Activated naive CD4-positive, alpha-beta T cell treated with anti-CD3 and anti-CD28 coated beads, Interleukin-2, amount 10 ng/mL, durations not matched to agents 7 days and 5 days (primary cell): ENCODE measurements at regions not wholly inside any gene's neighbourhood (a gene's known extent, or its start where the extent isn't known, plus 50 kb on each side); places are given as distances from the start of the nearest gene placed in this dataset.
"Not testable (repeated sequence)": the region's sequence is repeated elsewhere in the genome, so short reads cannot be mapped to it uniquely, and the experiment has no call there.

Experiments used
- CTCF ChIA-PET: fragments of 350-600 bp; sonication (Branson Sonifier 250); formaldehyde crosslinking; loops from one replicate; lab custom pipeline; 2021; ENCODE audit warnings: antibody characterized with exemption; lab: Charles Lee
- DNase-seq: peaks from one replicate; pipeline ENCODE4 v3.0.0-alpha.2; 2020
- H3K27ac Mint-ChIP-seq: one replicate; pipeline ENCODE4 v1.8.0; 2021; ENCODE audit warnings: mild to moderate bottlenecking, moderate library complexity, mixed read lengths
- H3K27me3 Mint-ChIP-seq: one replicate; pipeline ENCODE4 v1.8.0; 2021; ENCODE audit warnings: mild to moderate bottlenecking, mixed read lengths
- H3K36me3 Mint-ChIP-seq: one replicate; pipeline ENCODE4 v1.8.0; 2021; ENCODE audit warnings: mixed read lengths
- H3K4me1 Mint-ChIP-seq: one replicate; pipeline ENCODE4 v1.8.0; 2021; ENCODE audit warnings: mixed read lengths
- H3K4me3 Mint-ChIP-seq: one replicate; pipeline ENCODE4 v1.8.0; 2021; ENCODE audit warnings: mild to moderate bottlenecking, moderate library complexity, mixed read lengths
- H3K9me3 Mint-ChIP-seq: one replicate; pipeline ENCODE4 v1.8.0; 2021; ENCODE audit warnings: mixed read lengths

DNA sequence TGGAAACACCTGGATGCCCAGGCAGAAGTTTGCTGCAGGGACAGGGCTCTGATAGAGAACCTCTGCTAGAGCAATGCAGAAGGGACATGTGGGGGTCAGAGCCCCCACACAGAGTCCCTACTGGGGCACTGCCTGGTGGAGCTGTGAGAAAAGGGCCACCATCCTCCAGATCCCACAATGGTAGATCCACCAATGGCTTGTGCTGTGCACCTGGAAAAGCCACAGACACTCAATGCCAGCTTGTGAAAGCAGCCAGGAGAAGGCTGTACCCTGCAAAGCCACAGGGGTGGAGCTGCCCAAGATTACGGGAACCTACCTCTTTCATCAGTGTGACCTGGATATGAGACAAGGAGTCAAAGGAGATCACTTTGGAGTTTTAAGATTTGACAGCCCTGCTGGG, 87.1 kb downstream of the BTBD3 start:
- H3K9me3 Mint-ChIP-seq, H3K4me3 Mint-ChIP-seq, CTCF ChIA-PET, DNase-seq, H3K27me3 Mint-ChIP-seq, H3K4me1 Mint-ChIP-seq, H3K27ac Mint-ChIP-seq, H3K36me3 Mint-ChIP-seq: not testable (repeated sequence)

DNA sequence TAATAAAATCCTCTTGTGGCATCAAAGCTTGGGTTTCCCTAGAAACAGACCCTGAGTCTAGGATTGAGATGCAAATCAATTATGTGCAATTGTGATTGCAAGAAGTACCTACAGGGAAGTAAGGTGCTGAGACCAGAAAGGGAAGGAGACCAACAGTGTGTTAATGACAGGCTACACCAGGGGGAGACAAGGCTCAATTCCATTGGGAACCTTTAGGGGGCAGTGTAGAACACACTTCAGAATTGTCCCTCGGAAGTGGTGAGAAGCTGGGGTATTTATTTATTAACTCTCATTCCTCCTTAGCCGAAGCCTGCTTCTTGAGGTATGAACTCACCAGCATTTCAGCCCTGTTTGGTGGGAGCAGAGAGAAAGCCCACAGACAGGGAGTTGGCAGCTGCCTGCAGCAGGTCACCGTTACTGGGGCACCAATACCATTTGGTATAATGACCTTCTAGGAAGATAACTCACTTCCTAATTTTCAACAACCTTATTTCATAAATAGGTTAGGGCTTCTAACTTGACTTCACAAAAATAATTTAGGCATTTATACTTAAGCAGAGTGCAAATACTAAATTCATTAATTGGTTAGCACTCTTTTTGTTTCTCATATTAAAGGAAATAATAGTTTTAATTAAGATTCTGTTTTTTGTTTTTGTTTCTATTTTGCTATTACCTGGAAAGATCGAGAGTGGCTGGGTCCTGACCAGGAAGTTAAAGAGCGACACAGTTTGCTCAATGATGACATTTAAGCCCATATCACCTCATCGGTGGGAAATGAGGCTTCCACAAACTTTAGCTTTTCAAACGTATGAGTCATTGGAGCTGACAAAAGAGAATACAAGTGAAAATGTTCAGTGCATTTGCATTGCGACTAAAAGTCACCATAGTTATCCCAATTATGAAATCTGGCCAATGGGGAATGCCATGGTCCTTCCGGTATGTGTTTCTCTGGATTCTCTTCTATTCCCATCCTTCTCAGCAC, 94.8 kb downstream of the BTBD3 start:
- DNase-seq, result peak; percentile 22
- no peaks in the 10 kb centered on the region for H3K9me3 Mint-ChIP-seq
- H3K27me3 Mint-ChIP-seq, result no peaks in the 10 kb centered on the region
- H3K36me3 Mint-ChIP-seq, result no peaks in the 10 kb centered on the region
- no peak overlapping the region for H3K4me3 Mint-ChIP-seq
- H3K4me1 Mint-ChIP-seq, result no peaks in the 10 kb centered on the region
- CTCF ChIA-PET, result interaction anchor here (0.6 to 1.5 kb wide), 3 partner anchors 14 to 185 kb away, joined by 3 read pairs; no protein-coding TSS in a partner anchor
- H3K27ac Mint-ChIP-seq, result no peak overlapping the region

DNA sequence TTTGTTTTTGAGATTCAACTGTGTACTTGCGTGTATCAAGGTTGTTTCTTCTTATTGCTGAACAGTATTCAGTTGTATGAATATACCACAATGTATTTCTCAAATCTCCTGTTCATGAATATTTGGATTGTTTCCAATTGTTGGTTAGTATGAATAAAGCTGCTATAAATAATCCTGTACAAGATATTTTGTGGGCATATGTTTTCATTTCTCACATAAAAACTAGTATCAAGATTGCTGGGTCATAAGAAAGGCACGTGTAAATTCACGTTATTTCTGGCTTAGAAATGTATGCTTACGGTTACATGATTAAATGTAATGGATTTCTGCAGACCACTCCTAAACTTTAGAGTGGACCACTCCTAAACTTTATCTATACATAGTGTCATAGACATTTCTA, 96.6 kb downstream of the BTBD3 start:
- Mint-ChIP-seq H3K27ac (no peak overlapping the region), H3K4me3 (no peak overlapping the region), H3K36me3 (no peaks in the 10 kb centered on the region), H3K9me3 (no peaks in the 10 kb centered on the region), H3K4me1 (no peaks in the 10 kb centered on the region), H3K27me3 (no peaks in the 10 kb centered on the region)
- CTCF ChIA-PET, result no interaction called here
- DNase-seq, result no peak

DNA sequence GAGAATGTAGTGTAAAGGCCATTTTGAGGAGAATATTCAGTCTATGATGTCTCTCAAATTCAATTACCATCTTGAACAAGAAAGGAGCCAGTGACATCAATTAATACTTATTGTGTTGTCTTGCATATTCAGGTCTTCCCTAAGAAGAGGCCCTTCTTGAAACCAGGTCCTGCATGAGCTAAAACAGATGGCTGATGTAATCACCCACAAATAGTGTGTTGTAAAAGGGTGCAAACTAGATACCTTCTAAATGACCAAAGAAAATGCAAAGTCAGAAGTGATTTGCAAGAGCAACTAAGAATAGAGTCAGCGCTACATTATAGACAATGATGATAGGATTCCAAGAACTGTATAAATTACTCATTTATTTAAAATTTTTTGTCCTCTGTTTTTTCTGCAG, 97.0 kb downstream of the BTBD3 start:
- Mint-ChIP-seq H3K4me3 (no peak overlapping the region), H3K9me3 (no peaks in the 10 kb centered on the region), H3K36me3 (no peaks in the 10 kb centered on the region), H3K27ac (no peak overlapping the region), H3K4me1 (no peaks in the 10 kb centered on the region), H3K27me3 (no peaks in the 10 kb centered on the region)
- no peak for DNase-seq
- CTCF ChIA-PET, result no interaction called here

DNA sequence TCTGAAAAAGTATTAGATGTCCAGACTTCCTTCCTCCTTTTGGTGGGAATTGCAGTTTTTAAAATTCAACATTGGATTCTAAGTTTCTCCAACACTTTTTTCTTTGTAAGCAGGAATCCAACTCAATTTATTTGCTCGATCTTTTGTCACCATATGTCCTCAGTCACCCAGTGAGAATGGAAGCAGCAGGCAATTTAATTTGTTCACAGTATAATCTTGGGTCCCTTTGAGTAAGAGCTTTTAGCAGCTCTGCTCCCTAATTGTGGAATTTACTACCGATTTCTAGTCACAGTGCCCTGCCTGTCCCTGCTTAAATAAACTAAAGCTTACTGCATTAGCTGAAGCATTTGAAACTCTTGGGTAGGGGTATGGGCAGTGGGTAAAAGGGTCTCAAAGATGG, 98.6 kb downstream of the BTBD3 start:
- Mint-ChIP-seq H3K36me3 (no peaks in the 10 kb centered on the region), H3K27me3 (no peaks in the 10 kb centered on the region), H3K27ac (no peak overlapping the region), H3K4me1 (no peaks in the 10 kb centered on the region), H3K9me3 (no peaks in the 10 kb centered on the region), H3K4me3 (no peak overlapping the region)
- DNase-seq, result no peak
- CTCF ChIA-PET, result no interaction called here

DNA sequence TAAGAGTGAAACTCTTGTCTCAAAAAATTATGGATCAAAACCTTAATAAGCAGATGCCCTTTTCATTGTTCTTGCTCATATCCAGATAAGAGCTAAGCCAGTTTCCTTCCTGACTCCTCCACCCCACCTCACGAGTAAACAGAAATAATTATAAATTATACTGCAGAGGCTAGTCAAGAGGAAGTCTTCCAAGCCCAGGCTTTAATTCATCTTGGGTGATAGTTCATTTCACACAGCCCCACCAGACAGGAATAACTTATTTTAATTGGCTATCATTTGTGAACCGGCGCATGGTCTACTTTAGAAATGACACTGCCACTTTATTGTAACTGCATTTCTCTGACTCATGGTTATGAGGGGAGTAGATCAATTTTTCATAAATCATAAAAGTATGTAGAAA, 102.0 kb downstream of the BTBD3 start:
- no peaks in the 10 kb centered on the region for H3K27me3 Mint-ChIP-seq
- H3K9me3 Mint-ChIP-seq, result peaks cover 4% of the 10 kb centered on the region
- no peaks in the 10 kb centered on the region for H3K4me1 Mint-ChIP-seq
- no peak overlapping the region for H3K27ac Mint-ChIP-seq
- no peak for DNase-seq
- no peak overlapping the region for H3K4me3 Mint-ChIP-seq
- CTCF ChIA-PET, result no interaction called here
- H3K36me3 Mint-ChIP-seq, result no peaks in the 10 kb centered on the region

DNA sequence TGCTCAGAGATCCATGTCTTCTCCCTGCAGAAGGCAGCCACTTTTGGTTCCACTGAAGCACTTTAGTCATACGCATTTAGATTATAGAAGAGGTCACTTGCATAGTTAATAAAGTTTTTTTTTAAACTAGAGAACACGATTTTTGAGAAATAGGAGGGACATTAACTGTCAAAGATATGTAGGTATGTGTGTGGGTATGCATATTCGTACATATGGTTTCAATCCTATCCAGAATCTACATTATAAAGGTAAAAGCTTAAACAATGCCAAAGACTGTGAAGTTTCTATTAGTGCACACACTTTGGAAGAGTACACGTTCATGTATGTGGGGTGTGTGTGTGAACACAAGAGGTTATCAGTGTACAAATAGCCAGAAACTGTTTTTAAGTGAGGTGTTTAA, 103.2 kb downstream of the BTBD3 start:
- Mint-ChIP-seq H3K27me3 (no peaks in the 10 kb centered on the region), H3K27ac (no peak overlapping the region), H3K4me1 (no peaks in the 10 kb centered on the region), H3K36me3 (no peaks in the 10 kb centered on the region), H3K4me3 (no peak overlapping the region), H3K9me3 (peaks cover 4% of the 10 kb centered on the region)
- CTCF ChIA-PET, result no interaction called here
- no peak for DNase-seq

DNA sequence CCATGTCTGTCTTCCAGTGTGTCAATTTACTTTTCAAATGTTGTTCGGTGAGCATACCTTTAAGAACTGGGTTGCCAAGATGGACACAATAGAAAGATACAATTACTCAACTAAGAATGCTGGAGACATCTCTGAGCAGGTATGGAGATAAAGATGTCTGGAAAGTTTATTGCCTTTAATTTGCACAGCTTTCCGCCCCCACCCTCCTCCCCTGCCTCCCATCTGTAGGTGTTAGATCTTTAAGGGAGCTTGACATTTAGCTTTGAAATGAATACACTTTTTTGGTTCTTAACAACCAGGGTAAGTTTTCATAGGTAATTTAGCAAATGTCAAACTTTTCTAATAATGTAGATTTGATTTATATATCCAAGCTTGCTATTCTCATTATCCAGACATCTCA, 104.4 kb downstream of the BTBD3 start:
- DNase-seq, result no peak
- CTCF ChIA-PET, result no interaction called here
- Mint-ChIP-seq H3K4me3 (no peak overlapping the region), H3K27me3 (no peaks in the 10 kb centered on the region), H3K9me3 (peaks cover 6% of the 10 kb centered on the region), H3K36me3 (no peaks in the 10 kb centered on the region), H3K4me1 (no peaks in the 10 kb centered on the region), H3K27ac (no peak overlapping the region)

DNA sequence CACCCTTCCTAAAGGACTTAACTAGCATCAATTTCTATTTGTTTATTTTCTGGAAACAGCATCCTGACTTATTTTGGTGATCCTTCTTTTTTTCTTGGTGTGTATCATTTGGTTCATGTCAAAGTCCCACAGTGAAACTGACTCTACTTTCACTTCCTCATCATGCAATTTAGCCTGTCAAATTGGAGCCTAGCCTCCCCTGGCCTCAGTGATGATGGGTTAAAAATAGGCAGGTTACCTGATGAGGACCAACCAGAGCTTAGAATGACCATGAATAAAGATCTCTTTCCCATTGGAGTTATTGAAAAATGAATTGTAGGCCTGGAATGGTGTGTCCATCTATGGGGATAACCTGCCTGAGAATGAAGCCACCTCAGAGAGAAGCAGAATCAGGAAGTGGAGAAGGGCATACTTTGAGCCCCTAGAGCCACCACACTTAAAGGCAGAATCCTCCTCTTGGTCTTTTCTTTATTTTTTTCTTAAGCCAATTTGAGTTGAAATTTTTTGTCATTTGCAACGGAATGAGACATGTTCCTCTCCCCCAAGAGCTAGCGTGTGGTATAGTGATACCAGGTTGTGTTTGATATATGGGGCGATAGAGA, 105.6 kb downstream of the BTBD3 start:
- CTCF ChIA-PET, result no interaction called here
- Mint-ChIP-seq H3K36me3 (no peaks in the 10 kb centered on the region), H3K27ac (no peak overlapping the region), H3K4me3 (no peak overlapping the region), H3K27me3 (no peaks in the 10 kb centered on the region), H3K9me3 (peaks cover 6% of the 10 kb centered on the region), H3K4me1 (no peaks in the 10 kb centered on the region)
- no peak for DNase-seq

DNA sequence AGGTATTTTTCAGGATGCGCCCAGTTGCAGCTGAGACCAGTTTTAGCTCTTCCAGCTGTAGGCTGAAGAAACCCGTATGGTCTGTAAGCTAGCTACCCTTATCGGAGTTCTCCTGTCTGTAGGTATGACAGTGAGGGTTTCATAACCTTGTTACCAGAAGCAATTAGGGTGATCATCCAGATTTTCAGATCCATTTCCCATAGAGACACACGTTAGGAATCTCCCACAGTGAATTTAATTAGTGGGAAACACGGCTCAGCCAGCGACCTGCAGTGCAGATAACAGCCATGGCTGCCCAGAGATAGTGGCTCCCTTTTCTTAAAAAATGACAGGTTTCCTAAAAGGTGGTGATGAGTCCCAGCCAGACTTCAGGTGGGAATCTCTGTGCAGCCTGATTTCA, 111.1 kb downstream of the BTBD3 start:
- no peak for DNase-seq
- no peaks in the 10 kb centered on the region for H3K4me1 Mint-ChIP-seq
- H3K36me3 Mint-ChIP-seq, result no peaks in the 10 kb centered on the region
- CTCF ChIA-PET, result no interaction called here
- no peaks in the 10 kb centered on the region for H3K27me3 Mint-ChIP-seq
- peaks cover 5% of the 10 kb centered on the region for H3K9me3 Mint-ChIP-seq
- no peak overlapping the region for H3K27ac Mint-ChIP-seq
- H3K4me3 Mint-ChIP-seq, result no peak overlapping the region

DNA sequence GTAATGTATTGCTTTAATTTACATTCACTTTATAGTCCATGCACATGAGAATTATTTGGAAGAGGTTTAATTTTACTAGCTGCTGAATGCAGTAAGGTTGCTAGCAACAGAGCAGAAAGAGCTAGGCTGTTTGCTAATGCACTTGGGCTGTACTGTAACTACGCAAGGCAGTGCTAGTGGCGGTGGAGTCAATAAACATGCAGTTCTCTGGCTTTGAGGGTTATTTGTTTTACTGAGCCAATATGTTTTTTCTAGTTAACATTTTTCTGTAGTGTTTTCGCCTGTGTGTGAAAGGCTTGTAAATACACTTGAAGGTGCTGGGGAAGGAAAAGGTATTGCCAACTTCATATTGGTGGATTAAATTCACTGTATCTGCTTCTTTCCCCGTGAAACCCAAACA, 112.8 kb downstream of the BTBD3 start:
- Mint-ChIP-seq H3K36me3 (no peaks in the 10 kb centered on the region), H3K4me3 (no peak overlapping the region), H3K27ac (no peak overlapping the region), H3K4me1 (no peaks in the 10 kb centered on the region), H3K27me3 (no peaks in the 10 kb centered on the region), H3K9me3 (peaks cover 1% of the 10 kb centered on the region)
- CTCF ChIA-PET, result interaction anchor here (0.6 kb wide), 1 partner anchor 1741 kb away, joined by 3 read pairs; no protein-coding TSS in a partner anchor
- DNase-seq, result no peak

DNA sequence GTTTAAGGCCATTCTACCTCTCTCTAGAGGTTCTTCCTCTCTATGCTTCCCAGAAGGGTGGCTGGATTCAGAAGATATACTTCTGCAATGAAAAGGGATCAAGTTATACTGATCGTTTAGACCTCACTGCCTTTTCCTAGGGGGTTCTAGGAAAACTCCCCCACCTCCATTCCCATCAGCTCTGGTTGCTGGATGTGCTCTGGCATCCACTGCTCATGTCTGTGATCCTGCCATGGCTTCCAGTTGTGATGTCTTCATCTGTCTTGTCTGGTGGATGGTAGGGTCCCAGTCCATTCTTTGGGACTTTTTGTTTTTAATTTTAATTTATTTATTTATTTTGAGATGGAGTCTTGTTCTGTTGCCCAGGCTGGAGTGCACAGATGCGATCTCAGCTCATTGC, 118.4 kb downstream of the BTBD3 start:
- Mint-ChIP-seq H3K36me3 (no peaks in the 10 kb centered on the region), H3K4me3 (no peak overlapping the region), H3K27ac (no peak overlapping the region), H3K27me3 (no peaks in the 10 kb centered on the region), H3K9me3 (peaks cover 3% of the 10 kb centered on the region), H3K4me1 (no peaks in the 10 kb centered on the region)
- no peak for DNase-seq
- CTCF ChIA-PET, result no interaction called here

DNA sequence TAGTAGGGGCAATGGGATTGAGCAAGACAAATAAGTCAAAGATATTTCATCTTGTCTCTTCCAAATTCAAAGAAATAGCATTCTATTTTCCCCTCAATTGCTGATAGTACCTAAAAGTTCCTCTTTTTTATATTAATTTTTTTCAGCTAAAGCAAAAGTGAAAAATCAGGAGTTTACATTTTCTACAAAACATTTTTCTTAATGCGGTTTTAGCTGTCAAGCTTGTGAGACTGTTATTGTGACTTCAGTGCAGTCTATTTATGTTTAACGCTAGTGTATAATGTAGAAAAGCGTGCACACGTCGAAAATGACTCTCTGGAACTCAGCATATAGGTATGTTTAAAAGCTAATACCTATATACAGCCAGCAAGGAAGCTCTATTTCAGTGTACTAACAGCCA, 119.8 kb downstream of the BTBD3 start:
- no peak for DNase-seq
- Mint-ChIP-seq H3K4me3 (no peak overlapping the region), H3K36me3 (no peaks in the 10 kb centered on the region), H3K27ac (no peak overlapping the region), H3K4me1 (no peaks in the 10 kb centered on the region), H3K9me3 (peaks cover 3% of the 10 kb centered on the region), H3K27me3 (no peaks in the 10 kb centered on the region)
- CTCF ChIA-PET, result no interaction called here

DNA sequence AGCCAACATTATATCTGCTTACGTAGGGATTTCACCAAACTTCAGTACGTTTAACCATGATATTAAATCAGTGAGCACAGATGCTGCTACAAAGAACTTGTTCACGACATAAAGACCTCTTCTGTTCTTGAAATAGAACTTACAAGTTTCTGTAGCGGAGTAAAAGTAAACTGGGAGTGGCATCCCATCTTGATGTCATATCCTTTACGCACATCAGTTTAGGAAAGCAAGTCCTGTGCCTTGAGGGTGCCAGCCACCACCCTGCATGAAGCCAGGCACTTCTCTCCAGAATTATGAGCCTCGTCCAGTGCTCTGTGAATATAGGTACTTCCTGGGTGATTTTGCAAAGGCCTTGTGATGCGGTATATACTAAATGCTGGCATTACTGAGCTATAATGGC, 122.6 kb downstream of the BTBD3 start:
- Mint-ChIP-seq H3K27ac (no peak overlapping the region), H3K36me3 (no peaks in the 10 kb centered on the region), H3K9me3 (peaks cover 5% of the 10 kb centered on the region), H3K4me3 (no peak overlapping the region), H3K4me1 (no peaks in the 10 kb centered on the region), H3K27me3 (no peaks in the 10 kb centered on the region)
- CTCF ChIA-PET, result no interaction called here
- no peak for DNase-seq

DNA sequence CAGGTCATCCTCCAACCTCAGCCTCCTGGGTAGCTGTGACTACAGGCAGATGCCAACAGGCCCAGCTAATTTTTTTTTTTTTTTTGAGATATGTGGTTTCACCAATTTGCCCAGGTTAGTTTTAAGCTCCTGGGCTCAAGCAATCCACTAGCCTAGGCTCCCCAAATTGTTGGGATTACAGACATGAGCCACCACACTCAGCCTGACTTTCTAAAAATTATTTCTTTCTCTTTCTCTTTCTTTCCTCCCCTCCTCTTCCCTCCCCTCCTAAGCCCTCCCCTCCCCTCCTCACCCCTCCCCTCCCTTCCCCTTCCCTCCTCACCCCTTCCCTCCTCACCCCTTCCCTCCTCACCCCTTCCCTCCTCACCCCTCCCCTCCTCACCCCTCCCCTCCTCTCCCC, 127.3 kb downstream of the BTBD3 start:
- Mint-ChIP-seq H3K9me3 (peaks cover 2% of the 10 kb centered on the region), H3K27ac (no peak overlapping the region), H3K4me3 (no peak overlapping the region), H3K4me1 (no peaks in the 10 kb centered on the region), H3K27me3 (no peaks in the 10 kb centered on the region), H3K36me3 (no peaks in the 10 kb centered on the region)
- no peak for DNase-seq
- CTCF ChIA-PET, result no interaction called here
